Heart left ventricle (tissue), 13 donors: ENCODE measurements at regions not wholly inside any gene's neighbourhood (a gene's known extent, or its start where the extent isn't known, plus 50 kb on each side); places are given as distances from the start of the nearest gene placed in this dataset.

Experiments used
- POLR2A ChIP-seq, 2 donors: fragments of 450-650 bp; IDR thresholded peaks; one replicate each; pipeline ENCODE4 v1.6.1; 2017; ENCODE audit warnings: antibody characterized with exemption in 2 of 2, mild to moderate bottlenecking in 2 of 2, moderate library complexity in 2 of 2
- TF ChIP-seq, protein P1 (sequence below), 12 donors: fragments of 200-600 bp; sonication (generic) in 4 of 12; IDR thresholded peaks; one replicate each; pipeline versions ENCODE4 v1.5.0 to v1.8.0; 2018 to 2022; ENCODE audit warnings: antibody characterized with exemption in 12 of 12, mild to moderate bottlenecking in 5 of 12
- donor health status: ischemic (EF 13 %, LVEDD 7.1; RV severe dilation, severe dysfunction).
- donor health status: DM: no; HTN: yes; CAD: no.
- donor health status: DM: no; HTN: no; CAD: no.
- donor health status: ischemic (EF 25% LVEDD 6.9; RV normal size, moderate dysfunction).
- donor health status: ischemic (EF 25% LVEDD 5.7; RV mildly dilated, moderate dysfunction).
- donor health status: ischemic (EF 35%, LVEDD 5.7; RV mildly dilated, moderate dysfunction).
- donor health status: nonischemic (EF 11% LVEDD 7.7; RV severe dilation, severe dysfunction).
- donor health status: DM: yes; HTN: yes; CAD: no.
- donor health status: PGD.
- donor health status: ischemic (EF 29% LVEDD 5.4; RV normal size, mild dysfunction).
- donor health status: nonischemic (EF 23%, LVEDD 6.1; RV moderate dilation, normal function).

GRCh38 chr6:19472153-19472552 lies 365.0 kb upstream of the ID4 start:
- TF ChIP-seq, protein P1, sequence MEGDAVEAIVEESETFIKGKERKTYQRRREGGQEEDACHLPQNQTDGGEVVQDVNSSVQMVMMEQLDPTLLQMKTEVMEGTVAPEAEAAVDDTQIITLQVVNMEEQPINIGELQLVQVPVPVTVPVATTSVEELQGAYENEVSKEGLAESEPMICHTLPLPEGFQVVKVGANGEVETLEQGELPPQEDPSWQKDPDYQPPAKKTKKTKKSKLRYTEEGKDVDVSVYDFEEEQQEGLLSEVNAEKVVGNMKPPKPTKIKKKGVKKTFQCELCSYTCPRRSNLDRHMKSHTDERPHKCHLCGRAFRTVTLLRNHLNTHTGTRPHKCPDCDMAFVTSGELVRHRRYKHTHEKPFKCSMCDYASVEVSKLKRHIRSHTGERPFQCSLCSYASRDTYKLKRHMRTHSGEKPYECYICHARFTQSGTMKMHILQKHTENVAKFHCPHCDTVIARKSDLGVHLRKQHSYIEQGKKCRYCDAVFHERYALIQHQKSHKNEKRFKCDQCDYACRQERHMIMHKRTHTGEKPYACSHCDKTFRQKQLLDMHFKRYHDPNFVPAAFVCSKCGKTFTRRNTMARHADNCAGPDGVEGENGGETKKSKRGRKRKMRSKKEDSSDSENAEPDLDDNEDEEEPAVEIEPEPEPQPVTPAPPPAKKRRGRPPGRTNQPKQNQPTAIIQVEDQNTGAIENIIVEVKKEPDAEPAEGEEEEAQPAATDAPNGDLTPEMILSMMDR (IDR thresholded peaks at IDR 0.05) = no peak
- TF ChIP-seq POLR2A (IDR thresholded peaks at IDR 0.05) = no peak
